A673 (cell line): ENCODE measurements at regions not wholly inside any gene's neighbourhood (a gene's known extent, or its start where the extent isn't known, plus 50 kb on each side); places are given as distances from the start of the nearest gene placed in this dataset.

Experiments
- BruUV-seq: library from RNA; stranded (reverse); fragments of 400-500 nt; replicated peaks from 2 replicates; lab custom pipeline; 2021; lab: Mats Ljungman, UMichigan
- CTCF ChIA-PET: fragments of 300-600 bp; sonication (Branson Sonifier 250); formaldehyde crosslinking; loops from one replicate; lab custom pipeline; 2022; ENCODE audit warnings: antibody characterized with exemption; lab: Charles Lee
- POLR2A ChIA-PET: fragments of 300-600 bp; sonication (Branson Sonifier 250); formaldehyde crosslinking; loops from one replicate; lab custom pipeline; 2022; ENCODE audit warnings: antibody characterized with exemption; ENCODE audit not compliant: low non-redundant PET; lab: Charles Lee
- DNase-seq: peaks from one replicate; pipeline ENCODE4 v3.0.0-alpha.2; 2015; ENCODE audit warnings: low spot score
- H3K27ac ChIP-seq: fragments of 200-600 bp; sonication (generic); 2 replicates; pipeline ENCODE4 v1.5.1; 2016; ENCODE audit warnings: mixed run types, low read depth, mild to moderate bottlenecking, mixed read lengths, antibody characterized with exemption, low read length; ENCODE audit not compliant: poor library complexity, severe bottlenecking
- H3K27me3 ChIP-seq: fragments of 200-600 bp; sonication (generic); replicated peaks from 2 replicates; pipeline ENCODE4 v1.6.1; 2017; ENCODE audit warnings: mixed run types, low read depth, mild to moderate bottlenecking, mixed read lengths, antibody characterized with exemption, low read length; ENCODE audit not compliant: insufficient read depth, poor library complexity
- H3K36me3 ChIP-seq: fragments of 200-600 bp; sonication (generic); 2 replicates; pipeline ENCODE4 v1.6.1; 2016; ENCODE audit warnings: mixed run types, mild to moderate bottlenecking, mixed read lengths, antibody characterized with exemption, low read length; ENCODE audit not compliant: insufficient read depth, poor library complexity, severe bottlenecking
- H3K4me1 ChIP-seq: fragments of 200-600 bp; sonication (generic); 2 replicates; pipeline ENCODE4 v1.6.1; 2017; ENCODE audit warnings: mixed run types, mild to moderate bottlenecking, mixed read lengths, antibody characterized with exemption, low read length; ENCODE audit not compliant: insufficient read depth, poor library complexity, severe bottlenecking
- H3K4me3 ChIP-seq: fragments of 200-600 bp; sonication (generic); 2 replicates; pipeline ENCODE4 v1.5.1; 2016; ENCODE audit warnings: low read depth, mixed run types, mild to moderate bottlenecking, mixed read lengths, low read length; ENCODE audit not compliant: poor library complexity, severe bottlenecking
- H3K9me3 ChIP-seq: fragments of 200-600 bp; sonication (generic); 2 replicates; pipeline ENCODE4 v1.6.1; 2016; ENCODE audit warnings: mixed run types, low read depth, mild to moderate bottlenecking, mixed read lengths, antibody characterized with exemption, low read length; ENCODE audit not compliant: poor library complexity, severe bottlenecking
- CTCF ChIP-seq: fragments of 300-800, 200-600 bp; sonication (generic); conservative IDR thresholded peaks from 2 replicates; pipeline ENCODE4 v1.5.1; 2017; ENCODE audit warnings: low read depth, mild to moderate bottlenecking, antibody characterized with exemption, low read length, moderate library complexity, mixed read lengths
- EZH2 ChIP-seq: fragments of 200-600 bp; sonication (generic); IDR thresholded peaks from 2 replicates; pipeline ENCODE4 v1.6.1; 2017; ENCODE audit warnings: borderline replicate concordance, low read depth, mild to moderate bottlenecking, mixed read lengths, antibody characterized with exemption, low read length; ENCODE audit not compliant: poor library complexity, severe bottlenecking
- intact Hi-C: fragments of 100-400 bp; cut with micrococcal nuclease; formaldehyde crosslinking; loops from one replicate; pipeline ENCODE4 v1.10.0; 2022; ENCODE audit not compliant: unreplicated experiment

DNA sequence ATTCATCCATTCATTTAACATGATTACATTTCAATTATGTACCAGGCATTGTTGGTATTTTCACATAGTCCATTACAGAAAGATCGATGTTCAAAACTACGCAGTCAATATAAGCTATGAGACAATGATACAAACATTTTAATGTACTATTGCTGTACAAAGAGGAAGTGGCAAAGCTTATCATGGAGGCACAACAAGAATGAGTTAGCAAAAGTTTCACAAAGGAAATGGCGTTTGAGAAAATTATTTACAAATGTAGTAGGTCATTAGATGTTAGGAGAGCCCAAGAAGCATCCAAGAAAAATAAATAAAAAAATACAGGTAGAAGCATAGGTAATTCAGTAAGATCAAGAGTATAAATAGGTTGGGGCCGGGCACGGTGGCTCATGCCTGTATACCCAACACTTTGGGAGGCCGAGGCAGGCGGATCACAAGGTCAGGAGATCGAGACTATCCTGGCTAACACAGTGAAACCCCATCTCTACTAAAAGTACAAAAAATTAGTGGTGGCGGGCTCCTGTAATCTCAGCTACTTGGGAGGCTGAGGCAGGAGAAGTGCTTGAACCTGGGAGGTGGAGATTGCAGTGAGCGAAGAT is 1730.8 kb upstream of the CELF4 start:
- CTCF ChIA-PET: no interaction called here
- POLR2A ChIA-PET: no interaction called here

DNA sequence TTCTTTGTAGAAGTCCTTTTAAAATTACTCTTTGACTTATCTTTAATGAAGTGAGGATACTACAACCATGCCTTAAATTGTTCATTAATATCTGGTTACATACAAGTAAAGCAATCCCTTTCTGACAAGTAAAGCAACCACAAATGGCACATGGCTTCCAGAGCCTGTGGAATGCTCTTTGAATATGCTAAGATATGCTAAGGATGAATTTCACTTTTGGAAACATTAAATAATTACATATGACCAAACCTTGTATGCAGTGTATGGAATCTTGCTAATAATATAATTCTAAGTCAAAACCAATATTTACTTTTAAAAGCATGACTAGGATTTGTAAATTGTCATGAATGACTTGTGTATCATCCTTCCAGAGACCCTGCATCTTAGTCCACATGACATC is 1711.2 kb upstream of the CELF4 start:
- no peak for TF ChIP-seq EZH2
- ChIA-PET CTCF (no interaction called here), POLR2A (no interaction called here)
- no peak overlapping the region for H3K4me3 ChIP-seq
- H3K9me3 ChIP-seq: no peaks in the 10 kb centered on the region
- BruUV-seq: no TSS peak
- H3K36me3 ChIP-seq: no peaks in the 10 kb centered on the region
- intact Hi-C loops: no loop called here
- no peak overlapping the region for H3K27ac ChIP-seq
- no peaks in the 10 kb centered on the region for H3K27me3 ChIP-seq
- DNase-seq: no peak
- H3K4me1 ChIP-seq: no peaks in the 10 kb centered on the region

More for the DNA sequence above, 1730.8 kb upstream of the CELF4 start:
- no peaks in the 10 kb centered on the region for H3K4me1 ChIP-seq
- TF ChIP-seq EZH2: no peak
- TF ChIP-seq CTCF: no peak
- H3K27me3 ChIP-seq: no peaks in the 10 kb centered on the region
- H3K9me3 ChIP-seq: no peaks in the 10 kb centered on the region
- no peak overlapping the region for H3K27ac ChIP-seq
- intact Hi-C loops: no loop called here
- H3K36me3 ChIP-seq: no peaks in the 10 kb centered on the region
- DNase-seq: no peak
- no TSS peak for BruUV-seq
- no peak overlapping the region for H3K4me3 ChIP-seq

GRCh38 chr18:39274535-39274934 is 1708.9 kb upstream of the CELF4 start:
- intact Hi-C loops: no loop called here
- TF ChIP-seq CTCF: no peak
- no peak for TF ChIP-seq EZH2
- Histone ChIP-seq H3K4me3 (no peak overlapping the region), H3K9me3 (no peaks in the 10 kb centered on the region), H3K27ac (no peak overlapping the region), H3K27me3 (no peaks in the 10 kb centered on the region), H3K36me3 (no peaks in the 10 kb centered on the region), H3K4me1 (no peaks in the 10 kb centered on the region)
- no peak for DNase-seq
- BruUV-seq: no TSS peak
- POLR2A ChIA-PET: no interaction called here
- CTCF ChIA-PET: no interaction called here

- TF ChIP-seq CTCF (no peak), EZH2 (no peak)
- intact Hi-C loops: no loop called here
- Histone ChIP-seq H3K9me3 (no peaks in the 10 kb centered on the region), H3K4me3 (no peak overlapping the region), H3K27me3 (no peaks in the 10 kb centered on the region), H3K27ac (no peak overlapping the region), H3K4me1 (no peaks in the 10 kb centered on the region), H3K36me3 (no peaks in the 10 kb centered on the region)
- no TSS peak for BruUV-seq
- ChIA-PET CTCF (no interaction called here), POLR2A (no interaction called here)
- DNase-seq: no peak
Measured at GRCh38 chr18:39272230-39272629, 1706.6 kb upstream of the CELF4 start.
